GM18909 (cell line): ENCODE measurements at regions not wholly inside any gene's neighbourhood (a gene's known extent, or its start where the extent isn't known, plus 50 kb on each side); places are given as distances from the start of the nearest gene placed in this dataset.
"Not testable (repeated sequence)": the region's sequence is repeated elsewhere in the genome, so short reads cannot be mapped to it uniquely, and the experiment has no call there.

Experiments
- ATAC-seq: cut with Tn5 transposase; IDR thresholded peaks from one replicate; pipeline ENCODE4 v1.9.1; 2021; ENCODE audit warnings: mild to moderate bottlenecking; ENCODE audit not compliant: unreplicated experiment, poor library complexity

- ATAC-seq = no peak
Measured at GRCh38 chr17:72382971-72383722, 262.3 kb downstream of the SOX9 start.

- no peak for ATAC-seq
Measured at GRCh38 chr17:72385475-72385874, 264.7 kb downstream of the SOX9 start.

- not testable (repeated sequence) for ATAC-seq
Measured at GRCh38 chr17:72386173-72386572, 265.4 kb downstream of the SOX9 start.

- no peak for ATAC-seq
Measured at GRCh38 chr17:72386619-72387237, 265.9 kb downstream of the SOX9 start.

DNA sequence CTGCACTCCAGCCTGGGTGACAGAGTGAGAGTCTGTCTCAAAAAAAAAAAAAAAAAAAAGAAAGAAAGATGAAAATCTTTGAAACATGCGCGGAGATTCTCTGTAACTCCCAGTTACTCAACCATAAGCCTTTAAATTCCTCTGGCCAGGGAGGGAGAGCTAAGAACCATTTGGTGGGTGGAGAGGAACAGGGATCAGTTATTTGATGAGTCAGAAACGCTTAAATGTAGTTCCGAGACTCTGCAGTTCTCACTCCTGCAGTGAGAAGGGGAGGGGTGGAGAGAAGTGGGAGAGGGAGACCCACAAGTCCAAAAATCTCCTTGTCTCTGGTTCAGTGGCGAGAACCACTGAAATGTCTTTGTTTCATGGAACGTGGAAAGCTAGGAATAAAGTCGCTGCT is 266.7 kb downstream of the SOX9 start:
- ATAC-seq = no peak

GRCh38 chr17:72387969-72388368 is 267.1 kb downstream of the SOX9 start:
- ATAC-seq = no peak

DNA sequence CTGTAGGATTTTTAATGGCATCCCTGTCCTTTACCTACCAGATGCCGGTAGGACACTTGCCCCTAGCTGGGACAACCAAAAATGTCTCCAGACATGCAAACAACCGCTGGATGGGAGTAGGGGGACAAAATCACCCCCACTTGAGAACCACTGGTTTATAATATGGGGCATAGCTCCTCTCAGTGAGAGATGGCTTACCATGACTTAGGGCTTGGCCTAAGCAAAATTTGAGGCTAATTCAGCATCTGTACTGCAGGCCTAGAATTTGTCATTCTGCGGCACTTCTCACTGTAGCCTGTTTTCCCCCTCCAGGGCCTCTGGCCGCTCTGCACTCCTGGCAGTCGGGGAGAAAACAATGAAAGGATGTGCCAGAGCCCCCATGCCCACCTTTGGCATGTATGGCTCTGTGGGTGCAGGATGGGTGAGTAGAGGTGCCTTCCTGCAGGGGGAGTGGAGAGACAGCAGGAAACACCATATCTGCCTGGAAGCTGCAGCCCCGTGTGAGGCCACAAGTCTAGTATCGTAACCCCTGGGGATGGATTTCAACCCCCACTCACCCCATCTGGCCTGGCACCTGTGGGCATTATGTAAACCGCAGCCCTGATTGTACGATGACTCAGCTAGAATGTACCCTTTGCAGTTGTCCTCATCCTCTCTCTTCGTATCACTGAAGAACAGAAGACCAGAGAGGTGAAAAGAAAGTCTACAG is 268.1 kb downstream of the SOX9 start:
- ATAC-seq = peak; percentile 83

DNA sequence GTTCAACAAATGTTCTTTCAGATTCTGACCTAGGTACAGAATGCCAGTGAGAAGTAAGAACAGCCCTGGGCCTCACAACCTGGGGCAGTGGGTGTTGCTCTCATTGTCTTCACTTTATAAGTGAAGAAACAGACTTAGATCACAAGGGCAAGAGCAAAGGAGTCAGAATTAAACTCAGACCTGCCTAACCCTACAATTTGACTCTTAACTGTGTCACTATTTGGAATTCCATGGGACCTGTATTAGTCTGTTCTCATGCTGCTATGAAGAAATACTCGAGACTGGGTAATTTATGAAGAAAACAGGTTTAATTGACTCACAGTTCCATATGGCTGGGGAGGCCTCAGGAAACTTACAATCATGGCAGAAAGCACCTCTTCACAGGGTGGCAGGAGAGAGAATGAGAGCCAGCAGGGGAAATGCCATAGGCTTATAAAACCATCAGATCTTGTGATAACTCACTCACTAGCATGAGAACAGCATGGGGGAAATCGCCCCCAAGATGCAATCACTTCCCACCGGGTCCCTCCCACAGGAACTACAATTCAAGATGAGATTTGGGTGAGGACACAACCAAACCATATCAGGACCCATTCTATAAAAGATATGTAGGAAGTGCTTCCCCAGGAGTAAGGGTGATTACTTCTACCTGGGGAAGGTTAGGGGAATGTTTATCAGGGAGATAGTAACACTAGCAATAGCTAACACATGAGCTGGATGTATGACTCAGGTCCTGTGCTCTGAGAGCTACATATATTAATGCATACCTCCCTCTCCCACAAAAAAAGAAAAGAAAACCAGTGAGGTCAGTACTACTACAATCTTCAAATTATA is 270.1 kb downstream of the SOX9 start:
- no peak for ATAC-seq

DNA sequence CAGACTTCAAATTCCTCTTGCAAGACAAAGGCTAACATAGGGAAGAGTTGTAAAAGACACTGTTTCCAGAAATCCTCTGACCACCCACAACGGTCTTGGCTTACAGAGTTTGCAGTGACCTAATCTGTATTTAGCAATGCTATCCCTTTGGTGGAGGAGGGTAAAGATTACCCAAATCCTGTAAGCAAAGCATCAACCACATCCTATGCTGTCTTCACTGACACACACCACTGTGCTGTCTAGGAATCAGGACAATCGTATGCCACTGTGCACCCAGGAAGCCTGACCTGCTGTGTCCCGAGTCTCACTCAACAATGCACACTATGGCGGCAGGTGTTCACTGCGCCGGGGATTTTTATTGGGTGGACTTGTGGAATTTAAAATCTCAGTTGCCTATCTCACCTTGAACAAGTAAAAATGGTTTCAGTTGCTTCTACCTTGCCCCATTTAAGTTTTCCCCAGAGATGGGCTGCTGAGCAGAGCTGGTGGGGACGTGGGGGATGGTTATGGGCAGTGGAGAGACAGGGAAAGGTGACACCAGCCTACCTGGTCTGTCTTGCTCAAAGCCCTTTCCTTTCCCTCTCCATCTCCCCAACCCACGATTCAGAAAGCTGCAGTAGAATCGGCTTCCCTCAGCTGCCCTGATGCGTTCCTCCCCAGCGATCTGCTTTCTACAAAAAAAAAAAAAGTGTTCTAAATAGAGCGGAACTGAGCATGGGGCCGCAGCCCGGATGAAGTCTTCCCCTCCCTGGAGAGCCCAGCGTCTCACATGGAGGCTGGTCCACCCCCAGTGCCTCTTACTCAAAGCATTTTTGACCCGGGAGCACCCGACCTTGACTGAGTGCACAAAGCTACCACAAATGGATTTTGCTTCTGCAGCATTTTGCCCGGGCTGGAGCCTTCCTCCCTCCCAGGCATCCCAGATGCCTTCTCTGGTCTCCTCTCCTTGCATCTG is 271.5 kb downstream of the SOX9 start:
- no peak for ATAC-seq

DNA sequence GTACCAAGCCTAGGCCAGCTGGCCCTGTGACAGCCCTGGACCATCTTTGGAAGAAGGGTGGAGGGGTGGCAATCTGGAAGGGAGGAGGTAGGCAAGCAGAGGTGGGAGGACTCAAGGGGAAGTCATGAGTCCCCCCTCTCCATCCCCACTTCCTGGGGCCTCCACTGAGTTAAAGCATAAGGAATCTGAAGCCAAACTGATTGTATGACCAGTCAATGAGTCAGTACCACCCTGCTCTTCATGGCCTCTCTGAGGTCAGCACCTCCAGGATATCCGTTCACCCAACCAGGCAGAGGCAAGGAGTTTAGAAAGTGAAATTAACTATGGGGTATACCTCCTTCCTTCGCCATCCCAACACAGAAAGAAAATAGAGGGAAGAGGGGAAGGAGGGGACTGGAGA is 272.7 kb downstream of the SOX9 start:
- ATAC-seq = no peak

GRCh38 chr17:72394531-72394930 is 273.7 kb downstream of the SOX9 start:
- no peak for ATAC-seq

DNA sequence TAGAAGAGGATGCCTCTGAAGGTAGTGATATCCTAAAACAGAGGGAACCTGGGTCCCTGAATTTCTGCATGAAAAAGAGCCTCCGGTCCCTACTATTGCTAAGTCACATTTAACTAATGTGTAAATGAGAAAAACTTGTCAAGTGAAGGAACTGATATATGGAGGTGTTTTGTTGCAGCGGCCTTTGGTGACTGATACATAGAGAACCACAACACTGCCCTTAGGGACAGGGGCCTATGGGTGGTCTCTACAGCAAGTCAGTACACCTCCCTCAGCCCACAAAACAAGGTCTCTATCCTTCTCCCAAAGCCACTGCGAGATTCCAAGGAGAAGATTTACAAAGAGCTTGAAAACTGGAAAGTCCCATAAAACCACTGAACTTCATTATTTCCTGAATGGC is 275.3 kb downstream of the SOX9 start:
- ATAC-seq = no peak

- ATAC-seq = no peak
Measured at GRCh38 chr17:72397223-72397667, 276.4 kb downstream of the SOX9 start.

DNA sequence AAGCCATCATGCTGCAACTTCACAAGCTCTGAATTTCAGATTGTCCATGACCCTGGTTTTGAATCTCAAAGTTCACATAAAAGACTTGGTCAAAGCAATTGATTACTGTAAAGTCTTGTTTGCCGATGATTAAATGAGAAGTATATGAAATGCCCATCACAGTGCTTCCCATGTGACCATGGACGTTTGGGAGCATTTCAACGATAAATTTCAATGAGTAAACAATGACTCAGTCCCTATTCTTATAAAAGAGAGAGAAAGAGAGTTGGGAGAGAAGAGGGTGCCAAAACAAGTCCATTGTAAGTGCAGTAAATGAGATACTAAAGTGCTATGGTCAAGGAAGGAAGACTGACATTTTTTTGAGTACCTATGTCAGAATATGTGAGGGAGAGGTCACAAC is 276.9 kb downstream of the SOX9 start:
- ATAC-seq = no peak

GRCh38 chr17:72399023-72399607 is 278.3 kb downstream of the SOX9 start:
- no peak for ATAC-seq

DNA sequence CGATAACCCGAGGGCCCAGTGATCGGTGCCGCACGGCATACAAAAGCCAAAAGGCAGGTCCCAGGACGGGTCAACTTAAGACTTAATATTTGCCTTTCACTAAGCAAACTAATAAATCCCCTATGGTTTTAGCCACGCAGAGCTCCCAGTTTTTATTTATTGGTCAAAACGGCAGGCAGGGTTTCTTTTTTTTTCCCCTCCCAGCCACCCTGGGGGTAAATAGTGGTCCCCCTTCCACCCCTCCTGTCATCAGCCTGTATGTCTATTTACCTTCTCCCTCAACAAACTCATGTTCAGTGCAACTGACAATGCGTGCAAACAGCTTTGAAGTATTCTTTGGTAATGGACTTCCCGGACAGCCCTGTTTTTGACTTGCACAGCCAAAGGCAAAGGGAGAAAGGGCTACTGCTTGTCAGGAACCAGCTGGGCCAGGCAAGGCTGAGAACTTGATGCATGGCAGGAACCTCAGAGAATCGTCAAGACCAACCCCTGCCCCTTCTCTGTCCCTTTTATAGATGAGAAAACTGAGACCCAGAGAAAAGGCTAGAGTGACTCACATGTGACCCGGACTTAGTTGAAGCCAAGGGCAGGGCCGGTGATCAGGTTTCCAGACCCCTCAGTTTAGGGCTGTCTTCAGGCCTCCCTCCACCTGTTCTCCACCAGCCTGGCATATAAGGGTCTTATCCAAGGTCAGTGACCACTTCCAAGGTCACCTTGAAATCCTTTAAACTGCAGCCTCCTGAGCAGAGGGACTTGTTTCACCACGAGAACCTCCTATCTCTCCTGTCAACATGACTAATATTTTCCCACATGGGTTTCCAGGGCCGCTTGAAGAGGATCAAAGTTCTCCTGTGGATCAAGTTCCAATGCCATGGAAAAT is 279.0 kb downstream of the SOX9 start:
- no peak for ATAC-seq

DNA sequence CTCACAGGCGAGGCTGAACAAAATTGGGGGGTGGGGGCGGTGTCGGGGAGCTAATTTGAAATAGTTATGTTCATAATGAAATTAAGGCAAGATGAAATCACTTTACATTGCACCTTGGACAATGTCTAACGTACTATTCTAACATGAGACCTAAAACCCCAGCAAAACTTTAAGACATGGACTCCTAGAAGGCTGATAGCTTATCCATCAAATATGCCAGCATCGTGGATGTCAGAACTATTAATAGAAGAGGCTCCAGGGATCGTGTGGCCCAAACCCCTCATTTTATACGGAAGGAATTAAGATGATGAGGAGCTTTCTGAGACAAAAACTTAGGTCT is 279.6 kb downstream of the SOX9 start:
- ATAC-seq = no peak

- no peak for ATAC-seq
Measured at GRCh38 chr17:72400863-72401262, 280.0 kb downstream of the SOX9 start.
